ENCODE measurements at regions not wholly inside any gene's neighbourhood (a gene's known extent, or its start where the extent isn't known, plus 50 kb on each side); places are given as distances from the start of the nearest gene placed in this dataset.

GRCh38 chr3:71885006-71885405 is 100.1 kb upstream of the PROK2 start:
- TF ChIP-seq CTCF (IDR thresholded peaks at IDR 0.05; ENCODE audit: insufficient read depth, low read length, poor library complexity, severe bottlenecking) (no peak), EZH2phosphoT487 (conservative IDR thresholded peaks at IDR 0.05; ENCODE audit: low read length) (no peak)

Data from SU-DHL-6 (cell line).